ENCODE measurements at regions not wholly inside any gene's neighbourhood (a gene's known extent, or its start where the extent isn't known, plus 50 kb on each side); places are given as distances from the start of the nearest gene placed in this dataset.

- no peak for TF ChIP-seq JUND (IDR thresholded peaks at IDR 0.05; ENCODE audit: low read depth)
- DNase-seq (ENCODE audit: low read depth in 1 of 2, low spot score in 1 of 2) = no peak
- in situ Hi-C loops (cut with HindIII; ENCODE audit: low pct_unique_long_range_greater_than_20kb, low sequenced_read_pairs) = no loop called here
Measured at GRCh38 chr5:60401526-60401925, 298.4 kb downstream of the DEPDC1B start.

- TF ChIP-seq JUND (IDR thresholded peaks at IDR 0.05; ENCODE audit: low read depth) = no peak
- in situ Hi-C loops (cut with HindIII; ENCODE audit: low pct_unique_long_range_greater_than_20kb, low sequenced_read_pairs) = no loop called here
- DNase-seq (ENCODE audit: low read depth in 1 of 2, low spot score in 1 of 2) = no peak
Measured at GRCh38 chr5:60399507-60399906, 300.5 kb downstream of the DEPDC1B start.

- no peak for TF ChIP-seq JUND (IDR thresholded peaks at IDR 0.05; ENCODE audit: low read depth)
- in situ Hi-C loops (cut with HindIII; ENCODE audit: low pct_unique_long_range_greater_than_20kb, low sequenced_read_pairs) = no loop called here
Measured at GRCh38 chr5:60395712-60396329, 304.1 kb downstream of the DEPDC1B start.

GRCh38 chr5:60387051-60387440 lies 312.9 kb downstream of the DEPDC1B start:
- in situ Hi-C loops (cut with HindIII; ENCODE audit: low pct_unique_long_range_greater_than_20kb, low sequenced_read_pairs) = no loop called here
- no peak for DNase-seq (ENCODE audit: low read depth in 1 of 2, low spot score in 1 of 2)
- no peak for TF ChIP-seq JUND (IDR thresholded peaks at IDR 0.05; ENCODE audit: low read depth)

More at GRCh38 chr5:60395712-60396329, 304.1 kb downstream of the DEPDC1B start:
- DNase-seq (ENCODE audit: low read depth in 1 of 2, low spot score in 1 of 2) = no peak

- DNase-seq (ENCODE audit: low read depth in 1 of 2, low spot score in 1 of 2) = no peak
- in situ Hi-C loops (cut with HindIII; ENCODE audit: low pct_unique_long_range_greater_than_20kb, low sequenced_read_pairs) = no loop called here
- no peak for TF ChIP-seq JUND (IDR thresholded peaks at IDR 0.05; ENCODE audit: low read depth)
Measured at GRCh38 chr5:60386436-60387050, 313.4 kb downstream of the DEPDC1B start.

- no peak for TF ChIP-seq JUND (IDR thresholded peaks at IDR 0.05; ENCODE audit: low read depth)
- in situ Hi-C loops (cut with HindIII; ENCODE audit: low pct_unique_long_range_greater_than_20kb, low sequenced_read_pairs) = no loop called here
- peak; percentile 43 to 81 for DNase-seq (ENCODE audit: low read depth in 1 of 2, low spot score in 1 of 2)
Measured at GRCh38 chr5:60382716-60383115, 317.2 kb downstream of the DEPDC1B start.

GRCh38 chr5:60379907-60380306 lies 320.1 kb downstream of the DEPDC1B start:
- in situ Hi-C loops (cut with HindIII; ENCODE audit: low pct_unique_long_range_greater_than_20kb, low sequenced_read_pairs) = no loop called here
- TF ChIP-seq JUND (IDR thresholded peaks at IDR 0.05; ENCODE audit: low read depth) = no peak
- DNase-seq (ENCODE audit: low read depth in 1 of 2, low spot score in 1 of 2) = no peak

GRCh38 chr5:60377826-60378225 lies 322.1 kb downstream of the DEPDC1B start:
- in situ Hi-C loops (cut with HindIII; ENCODE audit: low pct_unique_long_range_greater_than_20kb, low sequenced_read_pairs) = no loop called here
- DNase-seq (ENCODE audit: low read depth in 1 of 2, low spot score in 1 of 2) = no peak
- TF ChIP-seq JUND (IDR thresholded peaks at IDR 0.05; ENCODE audit: low read depth) = no peak

GRCh38 chr5:60376860-60377259 lies 323.1 kb downstream of the DEPDC1B start:
- no peak for TF ChIP-seq JUND (IDR thresholded peaks at IDR 0.05; ENCODE audit: low read depth)
- no peak for DNase-seq (ENCODE audit: low read depth in 1 of 2, low spot score in 1 of 2)
- in situ Hi-C loops (cut with HindIII; ENCODE audit: low pct_unique_long_range_greater_than_20kb, low sequenced_read_pairs) = no loop called here

- in situ Hi-C loops (cut with HindIII; ENCODE audit: low pct_unique_long_range_greater_than_20kb, low sequenced_read_pairs) = no loop called here
- TF ChIP-seq JUND (IDR thresholded peaks at IDR 0.05; ENCODE audit: low read depth) = no peak
- DNase-seq (ENCODE audit: low read depth in 1 of 2, low spot score in 1 of 2) = peak in 1 of 2 experiments; percentile 26
Measured at GRCh38 chr5:60374409-60374808, 325.6 kb downstream of the DEPDC1B start.

GRCh38 chr5:60372786-60373185 lies 327.2 kb downstream of the DEPDC1B start:
- in situ Hi-C loops (cut with HindIII; ENCODE audit: low pct_unique_long_range_greater_than_20kb, low sequenced_read_pairs) = no loop called here
- TF ChIP-seq JUND (IDR thresholded peaks at IDR 0.05; ENCODE audit: low read depth) = no peak
- no peak for DNase-seq (ENCODE audit: low read depth in 1 of 2, low spot score in 1 of 2)

GRCh38 chr5:60371065-60371464 lies 328.9 kb downstream of the DEPDC1B start:
- DNase-seq (ENCODE audit: low read depth in 1 of 2, low spot score in 1 of 2) = no peak
- in situ Hi-C loops (cut with HindIII; ENCODE audit: low pct_unique_long_range_greater_than_20kb, low sequenced_read_pairs) = no loop called here
- no peak for TF ChIP-seq JUND (IDR thresholded peaks at IDR 0.05; ENCODE audit: low read depth)

GRCh38 chr5:60370508-60370907 lies 329.5 kb downstream of the DEPDC1B start:
- no peak for TF ChIP-seq JUND (IDR thresholded peaks at IDR 0.05; ENCODE audit: low read depth)
- no peak for DNase-seq (ENCODE audit: low read depth in 1 of 2, low spot score in 1 of 2)
- in situ Hi-C loops (cut with HindIII; ENCODE audit: low pct_unique_long_range_greater_than_20kb, low sequenced_read_pairs) = no loop called here

- in situ Hi-C loops (cut with HindIII; ENCODE audit: low pct_unique_long_range_greater_than_20kb, low sequenced_read_pairs) = no loop called here
- no peak for DNase-seq (ENCODE audit: low read depth in 1 of 2, low spot score in 1 of 2)
- no peak for TF ChIP-seq JUND (IDR thresholded peaks at IDR 0.05; ENCODE audit: low read depth)
Measured at GRCh38 chr5:60369391-60369790, 330.6 kb downstream of the DEPDC1B start.

Data from T47D (cell line).